Mucosa of gallbladder (tissue), 1 donor: ENCODE measurements at regions not wholly inside any gene's neighbourhood (a gene's known extent, or its start where the extent isn't known, plus 50 kb on each side); places are given as distances from the start of the nearest gene placed in this dataset.

ENCODE experiments used
- DNase-seq: peaks from one replicate; pipeline ENCODE4 v3.0.0-alpha.2; 2020; ENCODE audit warnings: low spot score
- donor health status: DM: no; HTN: no; CAD: no.

GRCh38 chr5:91283899-91284298, 99.2 kb downstream of the ARRDC3 start:
- DNase-seq, result no peak

GRCh38 chr5:91283326-91283725, 99.8 kb downstream of the ARRDC3 start:
- DNase-seq, result no peak

GRCh38 chr5:91282210-91282609, 100.9 kb downstream of the ARRDC3 start:
- DNase-seq, result no peak

- no peak for DNase-seq
Measured at GRCh38 chr5:91281401-91281800, 101.7 kb downstream of the ARRDC3 start.

GRCh38 chr5:91280362-91281269, 102.5 kb downstream of the ARRDC3 start:
- DNase-seq, result peak; percentile 94

GRCh38 chr5:91277840-91278239, 105.3 kb downstream of the ARRDC3 start:
- DNase-seq, result no peak

- no peak for DNase-seq
Measured at GRCh38 chr5:91277093-91277626, 106.0 kb downstream of the ARRDC3 start.

- DNase-seq, result no peak
Measured at GRCh38 chr5:91272858-91273257, 110.3 kb downstream of the ARRDC3 start.

- no peak for DNase-seq
Measured at GRCh38 chr5:91271999-91272398, 111.1 kb downstream of the ARRDC3 start.

- DNase-seq, result no peak
Measured at GRCh38 chr5:91269198-91269597, 113.9 kb downstream of the ARRDC3 start.

- no peak for DNase-seq
Measured at GRCh38 chr5:91266184-91266705, 116.9 kb downstream of the ARRDC3 start.

GRCh38 chr5:91264311-91265051, 118.6 kb downstream of the ARRDC3 start:
- no peak for DNase-seq

- no peak for DNase-seq
Measured at GRCh38 chr5:91263898-91264297, 119.2 kb downstream of the ARRDC3 start.

GRCh38 chr5:91257301-91257700, 125.8 kb downstream of the ARRDC3 start:
- no peak for DNase-seq

- no peak for DNase-seq
Measured at GRCh38 chr5:91256142-91256524, 127.0 kb downstream of the ARRDC3 start.

- DNase-seq, result no peak
Measured at GRCh38 chr5:91255396-91256141, 127.5 kb downstream of the ARRDC3 start.

- DNase-seq, result no peak
Measured at GRCh38 chr5:91252916-91253315, 130.2 kb downstream of the ARRDC3 start.

GRCh38 chr5:91245871-91246270, 137.2 kb downstream of the ARRDC3 start:
- DNase-seq, result no peak

GRCh38 chr5:91245074-91245452, 138.1 kb downstream of the ARRDC3 start:
- no peak for DNase-seq

- DNase-seq, result no peak
Measured at GRCh38 chr5:91244380-91245073, 138.6 kb downstream of the ARRDC3 start.

GRCh38 chr5:91243852-91244251, 139.3 kb downstream of the ARRDC3 start:
- no peak for DNase-seq
